Esophagus squamous epithelium (tissue), 5 donors: ENCODE measurements at regions not wholly inside any gene's neighbourhood (a gene's known extent, or its start where the extent isn't known, plus 50 kb on each side); places are given as distances from the start of the nearest gene placed in this dataset.
"Not testable (repeated sequence)": the region's sequence is repeated elsewhere in the genome, so short reads cannot be mapped to it uniquely, and the experiment has no call there.

Source experiments
- DNase-seq: peaks from one replicate; lab custom pipeline; 2025; lab: John Stamatoyannopoulos, UW
- H3K27ac ChIP-seq, 4 donors: fragments of 200-600 bp; sonication (generic); one replicate each; pipeline ENCODE4 v1.5.1; 2016 to 2019; ENCODE audit warnings: mild to moderate bottlenecking in 1 of 4
- H3K27me3 ChIP-seq, 4 donors: fragments of 200-600 bp; sonication (generic); 1 replicate in 3 of 4; 2 replicates in 1 of 4; pipeline versions ENCODE4 v1.5.1 to v1.6.0; 2017 to 2021; ENCODE audit warnings: antibody characterized with exemption in 1 of 4
- H3K36me3 ChIP-seq, 3 donors: fragments of 200-600 bp; sonication (generic); one replicate each; pipeline ENCODE4 v1.5.1; 2016 to 2019
- H3K4me1 ChIP-seq, 3 donors: fragments of 200-600 bp; sonication (generic); one replicate each; pipeline ENCODE4 v1.5.1; 2017 to 2019
- H3K4me3 ChIP-seq, 4 donors: fragments of 200-600 bp; sonication (generic); 1 replicate in 3 of 4; 2 replicates in 1 of 4; pipeline ENCODE4 v1.5.1; 2016 to 2019; ENCODE audit warnings: mild to moderate bottlenecking in 2 of 4, moderate library complexity in 1 of 4
- H3K9me3 ChIP-seq, 3 donors: fragments of 200-600 bp; sonication (generic); one replicate each; pipeline ENCODE4 v1.5.1; 2016 to 2019
- POLR2A ChIP-seq, 4 donors: fragments of 450-650 bp; IDR thresholded peaks; one replicate each; pipeline ENCODE4 v1.6.1; 2017; ENCODE audit warnings: antibody characterized with exemption in 4 of 4, mild to moderate bottlenecking in 4 of 4, moderate library complexity in 3 of 4
- WGBS, 2 donors: methylation state at CpG; one replicate each; pipeline ENCODE4 v1.1.5; 2018; 5-methylcytosine and 5-hydroxymethylcytosine counted together
- intact Hi-C: fragments of 100-400 bp; cut with DNase I; formaldehyde crosslinking; loops from one replicate; pipeline ENCODE4 v1.15.0; 2022
- TF ChIP-seq, protein P1 (sequence below), 6 experiments: fragments of 450-650 bp in 4 of 6; fragments of 200-600 bp in 2 of 6; sonication (generic) in 2 of 6; IDR thresholded peaks; one replicate each; pipeline ENCODE4 v1.5.1; 2016 to 2019; ENCODE audit warnings: antibody characterized with exemption in 6 of 6, mild to moderate bottlenecking in 4 of 6, moderate library complexity in 4 of 6
- donor health status: DM: yes; HTN: yes; CAD: no.

DNA sequence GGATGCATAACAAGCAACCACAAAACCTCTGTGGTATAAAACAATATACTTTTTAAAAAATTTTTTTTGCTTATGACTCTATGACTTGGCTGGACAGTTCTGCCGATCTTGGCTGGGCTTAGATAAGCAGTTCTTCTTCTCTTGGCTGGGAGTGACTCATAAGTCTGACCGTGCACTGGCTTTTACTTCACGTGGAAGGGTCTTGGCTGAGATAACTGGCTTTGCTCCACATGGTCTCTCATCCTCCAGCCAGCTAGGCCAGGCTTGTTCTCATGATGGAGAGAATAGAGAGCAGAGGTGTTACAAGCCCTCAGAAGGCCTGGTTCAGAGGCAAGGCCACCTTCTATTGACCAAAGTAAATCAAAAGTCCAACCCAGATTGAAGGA, 178.9 kb upstream of the SERPINE2 start:
- TF ChIP-seq, protein P1, sequence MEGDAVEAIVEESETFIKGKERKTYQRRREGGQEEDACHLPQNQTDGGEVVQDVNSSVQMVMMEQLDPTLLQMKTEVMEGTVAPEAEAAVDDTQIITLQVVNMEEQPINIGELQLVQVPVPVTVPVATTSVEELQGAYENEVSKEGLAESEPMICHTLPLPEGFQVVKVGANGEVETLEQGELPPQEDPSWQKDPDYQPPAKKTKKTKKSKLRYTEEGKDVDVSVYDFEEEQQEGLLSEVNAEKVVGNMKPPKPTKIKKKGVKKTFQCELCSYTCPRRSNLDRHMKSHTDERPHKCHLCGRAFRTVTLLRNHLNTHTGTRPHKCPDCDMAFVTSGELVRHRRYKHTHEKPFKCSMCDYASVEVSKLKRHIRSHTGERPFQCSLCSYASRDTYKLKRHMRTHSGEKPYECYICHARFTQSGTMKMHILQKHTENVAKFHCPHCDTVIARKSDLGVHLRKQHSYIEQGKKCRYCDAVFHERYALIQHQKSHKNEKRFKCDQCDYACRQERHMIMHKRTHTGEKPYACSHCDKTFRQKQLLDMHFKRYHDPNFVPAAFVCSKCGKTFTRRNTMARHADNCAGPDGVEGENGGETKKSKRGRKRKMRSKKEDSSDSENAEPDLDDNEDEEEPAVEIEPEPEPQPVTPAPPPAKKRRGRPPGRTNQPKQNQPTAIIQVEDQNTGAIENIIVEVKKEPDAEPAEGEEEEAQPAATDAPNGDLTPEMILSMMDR (IDR thresholded peaks at IDR 0.05), result no peak
- TF ChIP-seq POLR2A (IDR thresholded peaks at IDR 0.05), result no peak
- Histone ChIP-seq H3K27ac (no peak overlapping the region), H3K36me3 (no peaks in the 10 kb centered on the region), H3K27me3 (no peaks in the 10 kb centered on the region), H3K4me1 (peaks cover 0 to 24% (median 15%) of the 10 kb centered on the region in 3 donors), H3K9me3 (no peaks in the 10 kb centered on the region), H3K4me3 (no peak overlapping the region)
- DNase-seq, result no peak
- intact Hi-C loops, result no loop called here
- 19 to 20% methylated on average over 3 of the region's 3 CpGs for WGBS, 2 donors

- Histone ChIP-seq H3K4me3 (no peak overlapping the region), H3K27me3 (no peaks in the 10 kb centered on the region), H3K9me3 (no peaks in the 10 kb centered on the region), H3K4me1 (peaks cover 0 to 20% (median 11%) of the 10 kb centered on the region in 3 donors), H3K27ac (no peak overlapping the region), H3K36me3 (no peaks in the 10 kb centered on the region)
- intact Hi-C loops, result no loop called here
- no peak for TF ChIP-seq POLR2A (IDR thresholded peaks at IDR 0.05)
- TF ChIP-seq, protein P1 (IDR thresholded peaks at IDR 0.05), result no peak
- 74 to 81% methylated on average over 6 of the region's 6 CpGs for WGBS, 2 donors
- DNase-seq, result no peak
These were observed 178.3 kb upstream of the SERPINE2 start for GRCh38 chr2:224217233-224217961.

DNA sequence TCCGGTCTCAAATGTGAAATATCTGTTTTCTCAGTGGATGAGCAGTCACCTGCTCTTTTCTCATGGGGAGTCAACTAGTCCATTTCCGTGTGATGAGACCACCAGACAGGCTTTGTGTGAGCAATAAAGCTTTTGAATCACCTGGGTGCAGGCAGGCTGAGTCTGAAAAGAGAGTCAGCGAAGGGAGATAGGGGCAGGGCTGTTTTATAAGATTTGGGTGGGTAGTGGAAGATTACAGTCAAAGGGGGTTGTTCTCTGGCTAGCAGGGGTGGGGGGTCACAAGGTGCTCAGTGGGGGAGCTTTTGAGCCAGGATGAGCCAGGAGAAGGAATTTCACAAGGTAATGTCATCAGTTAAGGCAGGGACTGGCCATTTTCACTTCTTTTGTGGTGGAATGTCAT, 176.5 kb upstream of the SERPINE2 start:
- H3K4me3 ChIP-seq, intact Hi-C loops, DNase-seq, H3K4me1 ChIP-seq, H3K36me3 ChIP-seq, H3K27ac ChIP-seq, H3K27me3 ChIP-seq, H3K9me3 ChIP-seq: not testable (repeated sequence)
- 92 to 98% methylated on average over 3 of the region's 3 CpGs for WGBS, 2 donors

DNA sequence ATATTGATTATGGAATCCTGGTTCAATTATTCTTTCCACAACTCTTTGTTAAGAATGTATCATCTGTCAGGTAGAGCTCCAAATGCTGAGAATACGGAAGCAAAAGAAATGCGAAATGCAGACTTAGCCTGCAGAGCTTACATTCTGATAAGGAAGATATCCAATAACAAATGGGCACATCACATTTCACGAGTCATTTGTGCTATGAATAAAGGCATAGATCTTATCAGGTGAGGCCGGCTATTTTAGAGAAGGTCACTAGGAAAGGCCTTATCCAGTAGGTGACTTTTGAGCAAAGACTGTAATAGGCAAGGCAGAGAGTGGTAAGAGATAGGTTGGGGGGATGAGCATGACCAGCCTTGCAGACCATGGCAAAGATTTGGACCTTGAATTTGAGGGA, 174.3 kb upstream of the SERPINE2 start:
- H3K27me3 ChIP-seq, result no peaks in the 10 kb centered on the region
- H3K36me3 ChIP-seq, result no peaks in the 10 kb centered on the region
- no peak overlapping the region for H3K27ac ChIP-seq
- TF ChIP-seq POLR2A (IDR thresholded peaks at IDR 0.05), result no peak
- TF ChIP-seq, protein P1 (IDR thresholded peaks at IDR 0.05), result no peak
- no peaks in the 10 kb centered on the region for H3K9me3 ChIP-seq
- DNase-seq, result no peak
- no peak overlapping the region for H3K4me3 ChIP-seq
- intact Hi-C loops, result no loop called here
- H3K4me1 ChIP-seq, result no peaks in the 10 kb centered on the region
- WGBS, 2 donors, result 84 to 87% methylated on average over 4 of the region's 4 CpGs

DNA sequence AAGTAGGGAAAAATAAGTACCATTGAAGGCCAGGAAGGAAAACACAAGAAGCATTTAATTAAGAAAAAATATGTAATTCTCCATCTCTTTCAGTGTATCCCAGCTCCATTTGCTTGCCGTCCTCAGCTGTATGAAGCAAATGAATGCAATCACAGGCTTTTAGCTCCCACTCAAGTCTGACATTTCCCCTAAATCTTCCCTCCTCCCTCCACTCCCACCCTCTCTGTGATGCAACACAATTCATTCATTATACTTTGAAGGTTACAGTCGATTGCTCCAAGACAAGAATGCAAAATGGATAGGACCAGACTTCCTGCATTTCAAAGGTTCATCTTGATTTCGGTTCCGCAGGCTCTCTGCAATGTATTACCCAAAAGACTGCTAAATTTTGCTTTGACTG, 172.7 kb upstream of the SERPINE2 start:
- intact Hi-C loops, result no loop called here
- no peak overlapping the region for H3K4me3 ChIP-seq
- peaks cover 0 to 3% (median 0%) of the 10 kb centered on the region in 3 donors for H3K4me1 ChIP-seq
- DNase-seq, result no peak
- no peaks in the 10 kb centered on the region for H3K27me3 ChIP-seq
- TF ChIP-seq, protein P1 (IDR thresholded peaks at IDR 0.05), result no peak
- TF ChIP-seq POLR2A (IDR thresholded peaks at IDR 0.05), result no peak
- no peaks in the 10 kb centered on the region for H3K9me3 ChIP-seq
- no peaks in the 10 kb centered on the region for H3K36me3 ChIP-seq
- H3K27ac ChIP-seq, result no peak overlapping the region
- WGBS, 2 donors, result 67 to 71% methylated on average over 4 of the region's 4 CpGs

DNA sequence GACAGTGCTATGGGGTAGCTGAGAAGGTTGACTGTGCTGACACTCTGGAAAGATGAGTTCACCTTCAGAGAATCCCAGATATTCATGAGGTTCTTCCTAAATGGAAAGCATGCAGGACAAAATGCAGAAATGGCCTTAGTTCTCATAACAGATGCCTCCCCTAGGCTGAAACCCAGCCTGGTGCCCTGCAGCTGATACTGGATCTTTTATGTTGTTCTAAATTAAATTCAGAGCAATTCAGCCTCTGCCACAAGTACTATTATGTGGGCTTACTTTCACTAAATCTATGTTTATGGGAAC, 172.0 kb upstream of the SERPINE2 start:
- H3K27ac ChIP-seq, result no peak overlapping the region
- no peaks in the 10 kb centered on the region for H3K9me3 ChIP-seq
- H3K4me3 ChIP-seq, result no peak overlapping the region
- no peak for DNase-seq
- TF ChIP-seq, protein P1 (IDR thresholded peaks at IDR 0.05), result no peak
- TF ChIP-seq POLR2A (IDR thresholded peaks at IDR 0.05), result no peak
- H3K36me3 ChIP-seq, result no peaks in the 10 kb centered on the region
- H3K27me3 ChIP-seq, result no peaks in the 10 kb centered on the region
- H3K4me1 ChIP-seq, result peaks cover 0 to 3% (median 0%) of the 10 kb centered on the region in 3 donors
- intact Hi-C loops, result no loop called here
